Fibroblast of pulmonary artery (primary cell): ENCODE measurements at regions not wholly inside any gene's neighbourhood (a gene's known extent, or its start where the extent isn't known, plus 50 kb on each side); places are given as distances from the start of the nearest gene placed in this dataset.

Experiments
- DNase-seq: peaks from one replicate; pipeline ENCODE4 v3.0.0-alpha.2; 2010; ENCODE audit warnings: low read depth
- H3K4me3 ChIP-seq: replicated peaks from 2 replicates; pipeline ENCODE4 v1.5.1; 2011; ENCODE audit warnings: low read depth, mild to moderate bottlenecking, control low read depth, low read length, moderate library complexity
- CTCF ChIP-seq: IDR thresholded peaks from 2 replicates; pipeline ENCODE4 v1.5.1; 2011; ENCODE audit warnings: mild to moderate bottlenecking, control low read depth, low read length, inconsistent platforms; ENCODE audit errors: missing control alignments

GRCh38 chr3:86748015-86748414 lies 242.9 kb downstream of the VGLL3 start:
- DNase-seq, result no peak
- H3K4me3 ChIP-seq, result no peak overlapping the region
- TF ChIP-seq CTCF, result no peak

GRCh38 chr3:86744051-86744450 lies 246.9 kb downstream of the VGLL3 start:
- no peak overlapping the region for H3K4me3 ChIP-seq
- DNase-seq, result no peak
- no peak for TF ChIP-seq CTCF

- DNase-seq, result no peak
- H3K4me3 ChIP-seq, result no peak overlapping the region
- TF ChIP-seq CTCF, result no peak
Measured at GRCh38 chr3:86743233-86743632, 247.7 kb downstream of the VGLL3 start.

- TF ChIP-seq CTCF, result no peak
- DNase-seq, result no peak
- no peak overlapping the region for H3K4me3 ChIP-seq
Measured at GRCh38 chr3:86740751-86741150, 250.2 kb downstream of the VGLL3 start.

GRCh38 chr3:86739244-86739643 lies 251.7 kb downstream of the VGLL3 start:
- no peak for DNase-seq
- no peak for TF ChIP-seq CTCF
- H3K4me3 ChIP-seq, result no peak overlapping the region

- no peak overlapping the region for H3K4me3 ChIP-seq
- TF ChIP-seq CTCF, result no peak
- no peak for DNase-seq
Measured at GRCh38 chr3:86738684-86739083, 252.3 kb downstream of the VGLL3 start.

- no peak for TF ChIP-seq CTCF
- no peak for DNase-seq
- no peak overlapping the region for H3K4me3 ChIP-seq
Measured at GRCh38 chr3:86737517-86737916, 253.4 kb downstream of the VGLL3 start.
